ENCODE measurements at regions not wholly inside any gene's neighbourhood (a gene's known extent, or its start where the extent isn't known, plus 50 kb on each side); places are given as distances from the start of the nearest gene placed in this dataset.

- H3K9me3 ChIP-seq, result no peaks in the 10 kb centered on the region
- no peaks in the 10 kb centered on the region for H3K4me1 ChIP-seq
- ATAC-seq (no peak), DNase-seq (no peak)
- intact Hi-C loops (cut with DNase I), result no loop called here
- TF ChIP-seq, protein P1, sequence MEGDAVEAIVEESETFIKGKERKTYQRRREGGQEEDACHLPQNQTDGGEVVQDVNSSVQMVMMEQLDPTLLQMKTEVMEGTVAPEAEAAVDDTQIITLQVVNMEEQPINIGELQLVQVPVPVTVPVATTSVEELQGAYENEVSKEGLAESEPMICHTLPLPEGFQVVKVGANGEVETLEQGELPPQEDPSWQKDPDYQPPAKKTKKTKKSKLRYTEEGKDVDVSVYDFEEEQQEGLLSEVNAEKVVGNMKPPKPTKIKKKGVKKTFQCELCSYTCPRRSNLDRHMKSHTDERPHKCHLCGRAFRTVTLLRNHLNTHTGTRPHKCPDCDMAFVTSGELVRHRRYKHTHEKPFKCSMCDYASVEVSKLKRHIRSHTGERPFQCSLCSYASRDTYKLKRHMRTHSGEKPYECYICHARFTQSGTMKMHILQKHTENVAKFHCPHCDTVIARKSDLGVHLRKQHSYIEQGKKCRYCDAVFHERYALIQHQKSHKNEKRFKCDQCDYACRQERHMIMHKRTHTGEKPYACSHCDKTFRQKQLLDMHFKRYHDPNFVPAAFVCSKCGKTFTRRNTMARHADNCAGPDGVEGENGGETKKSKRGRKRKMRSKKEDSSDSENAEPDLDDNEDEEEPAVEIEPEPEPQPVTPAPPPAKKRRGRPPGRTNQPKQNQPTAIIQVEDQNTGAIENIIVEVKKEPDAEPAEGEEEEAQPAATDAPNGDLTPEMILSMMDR (IDR thresholded peaks at IDR 0.05), result no peak
- H3K36me3 ChIP-seq (ENCODE audit: insufficient read depth in 1 of 2, low read depth in 1 of 2), result no peaks in the 10 kb centered on the region
- H3K27ac ChIP-seq, result no peak overlapping the region
- H3K27me3 ChIP-seq (ENCODE audit: insufficient read depth in 3 of 3, low read length in 2 of 3), result peaks cover 0 to 1% (median 0%) of the 10 kb centered on the region in 3 donors
- 32 to 45% (median 38%) methylated on average over 5 of the region's 5 CpGs for WGBS, 3 donors
- H3K4me3 ChIP-seq, result no peak overlapping the region
Observed at GRCh38 chr2:22801970-22802369, 583.0 kb upstream of the KLHL29 start.

DNA sequence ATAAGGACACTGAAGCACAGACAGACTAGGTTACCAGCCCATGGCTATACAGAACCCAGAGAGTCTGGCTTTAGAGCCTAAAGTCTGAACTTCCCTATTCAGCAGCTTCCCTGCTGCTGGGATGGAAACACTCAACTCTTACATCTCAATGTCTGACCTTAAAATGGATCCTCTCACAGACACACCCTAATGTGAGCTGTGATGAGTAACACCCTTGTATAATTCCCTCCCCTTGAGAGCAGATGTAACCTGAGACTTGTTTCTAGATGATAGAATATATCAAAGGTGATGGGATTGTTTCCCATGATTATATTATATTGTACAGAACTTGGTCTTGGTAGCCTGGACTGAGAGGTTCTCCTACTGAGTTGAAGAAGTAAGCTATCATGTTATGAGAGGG is 577.1 kb upstream of the KLHL29 start:
- no peak overlapping the region for H3K27ac ChIP-seq
- no peaks in the 10 kb centered on the region for H3K27me3 ChIP-seq (ENCODE audit: insufficient read depth in 3 of 3, low read length in 2 of 3)
- ATAC-seq, result no peak
- H3K4me1 ChIP-seq, result no peaks in the 10 kb centered on the region
- no peak overlapping the region for H3K4me3 ChIP-seq
- TF ChIP-seq, protein P1 (IDR thresholded peaks at IDR 0.05), result no peak
- H3K36me3 ChIP-seq (ENCODE audit: insufficient read depth in 1 of 2, low read depth in 1 of 2), result no peaks in the 10 kb centered on the region
- no peak for DNase-seq
- no peaks in the 10 kb centered on the region for H3K9me3 ChIP-seq
- intact Hi-C loops (cut with DNase I), result no loop called here

DNA sequence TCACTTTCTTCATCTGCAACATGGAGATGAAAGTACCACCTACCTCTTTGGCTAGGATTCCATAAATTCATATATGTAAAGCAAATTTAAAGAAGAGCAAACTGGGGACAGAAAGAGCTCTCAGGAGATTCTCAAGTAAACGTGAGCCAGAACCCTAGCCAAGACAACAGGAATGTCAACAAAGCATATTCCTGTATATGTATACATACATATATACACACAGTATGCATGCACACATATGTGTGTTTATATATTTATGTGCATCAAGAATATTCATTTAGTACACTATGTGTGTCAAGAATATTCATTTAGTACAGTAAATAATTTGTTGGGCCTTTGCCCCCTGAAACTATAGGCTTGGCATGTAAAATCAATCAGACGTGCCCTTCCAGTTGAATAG is 574.4 kb upstream of the KLHL29 start:
- Histone ChIP-seq H3K4me1 (no peaks in the 10 kb centered on the region), H3K4me3 (no peak overlapping the region), H3K9me3 (no peaks in the 10 kb centered on the region), H3K27ac (no peak overlapping the region), H3K36me3 (ENCODE audit: insufficient read depth in 1 of 2, low read depth in 1 of 2) (no peaks in the 10 kb centered on the region), H3K27me3 (ENCODE audit: insufficient read depth in 3 of 3, low read length in 2 of 3) (no peaks in the 10 kb centered on the region)
- ATAC-seq (no peak), DNase-seq (no peak)
- 42 to 51% (median 43%) methylated on average over 2 of the region's 2 CpGs for WGBS, 3 donors
- TF ChIP-seq, protein P1 (IDR thresholded peaks at IDR 0.05), result no peak
- intact Hi-C loops (cut with DNase I), result no loop called here

- H3K36me3 ChIP-seq (ENCODE audit: insufficient read depth in 1 of 2, low read depth in 1 of 2), result no peaks in the 10 kb centered on the region
- no peak for ATAC-seq
- no peaks in the 10 kb centered on the region for H3K9me3 ChIP-seq
- no peak overlapping the region for H3K27ac ChIP-seq
- 50 to 62% (median 53%) methylated on average over 2 of the region's 2 CpGs for WGBS, 3 donors
- DNase-seq, result no peak
- no peaks in the 10 kb centered on the region for H3K4me1 ChIP-seq
- H3K27me3 ChIP-seq (ENCODE audit: insufficient read depth in 3 of 3, low read length in 2 of 3), result no peaks in the 10 kb centered on the region
- H3K4me3 ChIP-seq, result no peak overlapping the region
- intact Hi-C loops (cut with DNase I), result no loop called here
- TF ChIP-seq, protein P1 (IDR thresholded peaks at IDR 0.05), result no peak
Observed at GRCh38 chr2:22812065-22812680, 572.8 kb upstream of the KLHL29 start.

GRCh38 chr2:22817197-22817596 is 567.8 kb upstream of the KLHL29 start:
- ATAC-seq (peak in 1 of 4 donors; percentile 49), DNase-seq (peak in 1 of 2 donors; percentile 18)
- H3K27ac ChIP-seq, result no peak overlapping the region
- H3K36me3 ChIP-seq (ENCODE audit: insufficient read depth in 1 of 2, low read depth in 1 of 2), result no peaks in the 10 kb centered on the region
- WGBS, 3 donors, result 7 to 15% (median 9%) methylated on average over 4 of the region's 4 CpGs
- no peaks in the 10 kb centered on the region for H3K4me1 ChIP-seq
- TF ChIP-seq, protein P1 (IDR thresholded peaks at IDR 0.05), result no peak
- no peaks in the 10 kb centered on the region for H3K27me3 ChIP-seq (ENCODE audit: insufficient read depth in 3 of 3, low read length in 2 of 3)
- no peaks in the 10 kb centered on the region for H3K9me3 ChIP-seq
- intact Hi-C loops (cut with DNase I), result no loop called here
- H3K4me3 ChIP-seq, result no peak overlapping the region

Data from psoas muscle (tissue), 7 donors.